Epidermal melanocyte (primary cell): ENCODE measurements at regions not wholly inside any gene's neighbourhood (a gene's known extent, or its start where the extent isn't known, plus 50 kb on each side); places are given as distances from the start of the nearest gene placed in this dataset.

Experiments used
- DNase-seq: peaks from one replicate; pipeline ENCODE4 v3.0.0; 2011; ENCODE audit warnings: low spot score; ENCODE audit not compliant: insufficient read length

- DNase-seq, result no peak
Observed at GRCh38 chr3:72147600-72147999, 362.7 kb upstream of the PROK2 start.

DNA sequence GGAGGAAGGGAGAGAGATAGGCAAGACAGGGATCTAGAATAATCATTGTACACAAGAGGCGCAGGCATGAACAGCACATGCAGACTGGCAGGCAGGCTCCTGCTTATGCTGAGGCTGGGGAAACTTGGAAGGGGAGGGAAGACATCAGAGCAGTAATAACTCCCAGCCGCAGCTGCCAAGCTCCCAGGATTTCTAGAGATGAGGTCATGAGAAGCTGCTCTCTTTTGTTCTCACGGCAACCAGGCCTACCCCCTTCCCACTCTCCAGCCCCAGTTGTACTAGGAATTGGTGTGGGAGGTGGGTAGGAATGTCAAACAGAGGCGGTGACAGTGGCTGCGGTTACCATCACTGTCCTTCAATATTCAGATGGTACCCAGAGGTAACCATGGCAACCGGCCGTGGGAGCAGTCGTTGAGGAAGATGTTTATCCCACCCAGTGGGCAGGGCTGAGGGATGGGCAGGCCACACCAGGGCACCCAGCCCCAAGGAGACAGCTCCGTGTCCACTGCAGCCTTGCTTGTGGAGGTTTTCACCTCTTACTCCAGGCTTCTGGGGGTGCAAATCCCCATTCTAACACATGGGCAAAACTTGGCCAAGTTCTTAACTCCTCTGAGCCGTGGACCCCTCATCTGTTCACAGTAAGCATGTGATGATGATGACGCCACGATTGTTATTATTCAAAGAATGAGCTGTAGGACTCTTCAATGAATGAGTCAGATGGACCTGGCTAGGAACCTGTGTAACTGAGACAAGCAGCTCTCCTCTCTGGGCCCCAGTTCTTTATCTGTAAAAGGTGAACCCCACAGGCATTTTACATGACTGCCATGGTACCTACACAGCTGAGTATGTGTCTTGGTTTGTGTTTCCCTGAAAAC lies 360.8 kb upstream of the PROK2 start:
- no peak for DNase-seq

- no peak for DNase-seq
Observed at GRCh38 chr3:72144773-72145505, 360.0 kb upstream of the PROK2 start.

DNA sequence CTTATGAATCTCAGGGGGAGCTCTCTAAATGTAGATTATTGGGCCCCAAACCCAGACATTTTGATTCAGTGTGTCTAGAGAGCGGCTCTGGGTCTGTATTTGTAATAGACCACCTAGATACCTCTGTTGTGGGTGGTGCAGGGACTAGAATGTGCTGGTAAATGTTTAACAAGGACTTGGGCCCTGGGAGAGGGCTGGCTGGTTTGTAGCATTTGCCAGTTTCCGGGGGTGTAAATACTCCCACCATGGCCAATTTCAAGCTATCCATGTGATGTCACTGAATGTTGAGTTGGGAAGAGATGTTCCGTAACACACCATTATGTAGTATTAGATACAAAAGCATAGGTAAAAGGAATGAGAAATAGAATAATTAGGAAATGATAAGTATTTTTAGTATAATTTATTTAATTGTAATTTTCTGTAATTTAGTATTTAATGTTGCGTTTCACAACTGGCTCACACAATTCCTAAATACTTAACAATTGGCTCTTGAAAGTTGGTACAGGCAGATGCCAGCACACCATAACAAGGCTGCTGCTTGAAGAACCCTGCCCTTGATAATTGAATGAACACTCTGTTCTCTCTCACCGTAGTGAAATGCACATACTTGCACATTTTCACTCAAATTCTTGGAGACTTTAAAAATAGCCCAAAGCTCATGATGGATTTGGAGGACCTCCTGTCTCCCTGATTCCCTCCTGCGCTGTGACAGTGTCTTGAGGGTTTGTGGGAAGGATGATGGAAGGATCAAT lies 359.2 kb upstream of the PROK2 start:
- DNase-seq, result no peak

DNA sequence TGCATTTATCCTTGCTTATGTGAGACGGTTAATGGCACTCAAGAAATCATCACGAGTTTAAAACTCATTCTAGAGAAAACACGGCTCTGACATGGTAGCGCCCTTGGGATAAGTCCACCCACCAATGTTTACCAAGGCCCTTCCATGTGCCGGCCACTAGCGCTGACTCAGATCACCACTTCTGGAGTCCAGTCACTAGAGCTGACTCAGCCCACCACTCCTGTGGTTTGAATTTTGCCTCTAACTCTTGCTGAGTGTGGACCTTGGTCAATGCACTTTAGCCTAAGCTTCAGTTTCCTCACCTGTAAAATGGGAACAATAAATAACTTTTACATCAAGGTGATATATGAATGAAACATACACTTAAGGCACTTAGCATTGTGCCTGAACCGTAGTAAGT lies 358.4 kb upstream of the PROK2 start:
- DNase-seq, result no peak

DNA sequence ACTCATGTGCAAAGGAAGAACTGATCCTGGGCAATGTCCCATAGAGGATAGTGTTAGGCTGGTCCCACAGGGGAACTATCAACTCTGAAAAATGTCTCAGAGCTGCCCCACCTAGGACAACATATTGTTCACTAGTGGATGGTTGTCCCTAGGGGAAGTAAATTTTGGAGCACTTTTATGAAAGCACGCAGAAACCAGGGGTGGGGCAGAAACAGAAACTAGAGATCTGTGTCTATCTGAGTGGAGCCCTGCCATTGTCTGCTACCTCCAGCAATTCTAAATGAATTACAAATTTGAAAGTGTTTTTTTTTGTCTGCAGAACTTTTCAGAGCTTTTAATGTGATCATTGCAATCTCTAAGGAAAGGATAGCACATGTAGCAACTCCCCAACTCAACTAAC lies 357.1 kb upstream of the PROK2 start:
- DNase-seq, result no peak

- DNase-seq, result no peak
Observed at GRCh38 chr3:72141264-72141663, 356.3 kb upstream of the PROK2 start.

GRCh38 chr3:72139316-72139715 lies 354.4 kb upstream of the PROK2 start:
- no peak for DNase-seq

- no peak for DNase-seq
Observed at GRCh38 chr3:72137865-72138861, 353.2 kb upstream of the PROK2 start.

- no peak for DNase-seq
Observed at GRCh38 chr3:72135636-72136035, 350.7 kb upstream of the PROK2 start.

- no peak for DNase-seq
Observed at GRCh38 chr3:72134989-72135451, 350.1 kb upstream of the PROK2 start.

DNA sequence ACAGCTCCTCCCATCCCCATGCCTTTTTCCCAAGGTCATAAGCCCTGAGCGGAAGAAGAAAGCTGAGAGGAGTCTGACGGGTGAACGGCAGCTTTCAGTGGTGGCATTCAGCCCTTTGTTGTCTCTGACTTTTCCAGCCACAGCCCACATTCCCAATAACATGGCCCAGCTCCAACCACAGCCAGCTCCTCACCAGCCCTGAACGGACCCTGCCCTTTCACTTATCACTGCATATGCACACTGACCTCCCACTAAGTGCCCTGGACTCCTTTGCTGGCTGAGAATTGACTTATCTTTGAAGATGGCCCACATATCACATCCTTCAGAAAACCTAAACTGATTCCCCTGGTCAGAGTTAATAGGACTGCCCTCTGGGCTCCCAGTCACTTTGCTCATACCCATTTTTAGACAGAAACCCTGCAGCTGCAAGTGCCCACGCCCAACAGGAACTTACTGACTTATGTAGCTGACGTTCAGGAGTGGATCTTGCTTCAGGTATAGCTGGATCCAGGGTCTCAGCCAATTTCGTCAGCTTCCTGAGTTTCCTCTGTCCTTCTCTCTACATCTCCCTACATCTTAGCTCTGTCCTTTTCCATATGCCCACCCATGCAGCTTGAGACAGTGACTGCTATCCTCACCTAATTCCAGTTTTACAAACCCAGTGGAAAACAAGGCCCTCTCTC lies 348.5 kb upstream of the PROK2 start:
- DNase-seq, result no peak

DNA sequence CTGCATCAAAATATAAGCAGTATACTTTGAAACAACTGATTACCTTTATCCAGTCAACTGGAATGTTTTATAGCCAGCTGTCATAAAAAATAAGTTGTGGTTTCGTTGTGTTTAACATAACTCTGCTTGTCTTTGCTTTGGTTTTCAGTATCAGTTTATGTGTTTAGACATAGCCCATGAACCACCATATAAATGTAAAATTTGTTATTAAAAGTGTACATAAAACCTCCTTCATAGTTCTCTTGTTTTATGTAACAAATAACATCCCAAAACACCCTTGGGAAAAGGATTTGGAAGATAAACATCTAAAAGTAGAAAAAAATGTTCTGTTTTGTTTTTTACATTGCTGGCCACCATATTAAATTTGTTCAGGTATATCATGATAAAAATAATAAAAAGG lies 347.0 kb upstream of the PROK2 start:
- no peak for DNase-seq

GRCh38 chr3:72130565-72130964 lies 345.6 kb upstream of the PROK2 start:
- no peak for DNase-seq

- DNase-seq, result no peak
Observed at GRCh38 chr3:72129501-72130094, 344.6 kb upstream of the PROK2 start.

DNA sequence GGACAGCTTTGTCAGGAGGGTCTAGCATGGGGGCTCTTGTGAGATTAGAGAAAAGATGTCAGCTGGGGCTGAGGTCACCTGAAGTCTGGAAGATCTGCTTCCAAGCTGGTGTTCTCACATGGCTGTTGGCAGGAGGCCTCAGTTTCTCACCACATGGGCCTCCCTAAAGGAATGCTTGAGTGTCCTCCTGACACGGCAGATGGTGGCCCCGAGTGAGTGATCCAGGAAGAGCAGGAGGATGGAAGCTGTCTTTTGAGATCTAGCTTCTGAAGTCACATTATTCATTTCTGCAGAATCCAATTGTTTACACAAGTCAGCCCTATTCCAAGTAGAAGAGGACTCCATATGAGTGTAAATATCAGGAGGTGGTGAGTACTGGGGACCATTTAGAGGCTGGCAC lies 344.0 kb upstream of the PROK2 start:
- no peak for DNase-seq

DNA sequence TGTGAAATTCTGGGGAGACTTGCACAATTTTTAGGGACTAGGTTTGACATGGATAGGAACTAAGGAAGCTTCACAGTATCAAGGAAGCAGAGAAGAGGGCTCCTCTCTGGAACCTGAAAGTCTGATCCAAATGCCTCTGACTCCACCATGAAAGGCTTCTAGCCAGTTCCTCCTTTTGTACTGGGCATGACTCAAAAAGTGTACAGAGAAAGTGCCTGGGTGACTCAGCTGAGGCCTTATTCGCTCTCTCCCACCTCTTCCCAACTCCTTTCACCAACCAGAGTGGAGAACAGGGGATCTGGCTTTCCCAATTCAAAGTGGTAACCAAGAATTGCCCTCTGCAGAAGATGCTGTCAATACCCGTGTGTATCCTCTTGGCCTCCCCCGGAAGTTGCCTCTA lies 342.9 kb upstream of the PROK2 start:
- DNase-seq, result no peak

DNA sequence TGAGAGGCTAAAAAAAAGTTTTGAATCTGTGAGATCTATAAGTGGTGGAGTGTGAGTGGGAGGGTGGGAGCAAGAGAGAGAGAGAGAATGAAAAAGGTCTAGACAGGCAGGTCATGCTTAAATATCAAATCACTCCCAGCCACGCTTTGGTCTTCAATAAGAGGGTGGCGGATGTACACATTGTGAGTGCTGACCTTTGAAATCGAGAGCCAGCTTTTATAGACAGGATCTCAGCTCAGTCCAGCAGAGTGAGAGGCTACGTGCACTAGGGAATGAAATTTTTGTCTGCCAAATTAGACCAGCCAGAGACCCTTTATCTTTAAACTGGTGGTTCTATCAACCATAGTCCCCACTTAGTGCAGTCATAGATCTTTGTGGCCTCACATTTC lies 342.3 kb upstream of the PROK2 start:
- no peak for DNase-seq

DNA sequence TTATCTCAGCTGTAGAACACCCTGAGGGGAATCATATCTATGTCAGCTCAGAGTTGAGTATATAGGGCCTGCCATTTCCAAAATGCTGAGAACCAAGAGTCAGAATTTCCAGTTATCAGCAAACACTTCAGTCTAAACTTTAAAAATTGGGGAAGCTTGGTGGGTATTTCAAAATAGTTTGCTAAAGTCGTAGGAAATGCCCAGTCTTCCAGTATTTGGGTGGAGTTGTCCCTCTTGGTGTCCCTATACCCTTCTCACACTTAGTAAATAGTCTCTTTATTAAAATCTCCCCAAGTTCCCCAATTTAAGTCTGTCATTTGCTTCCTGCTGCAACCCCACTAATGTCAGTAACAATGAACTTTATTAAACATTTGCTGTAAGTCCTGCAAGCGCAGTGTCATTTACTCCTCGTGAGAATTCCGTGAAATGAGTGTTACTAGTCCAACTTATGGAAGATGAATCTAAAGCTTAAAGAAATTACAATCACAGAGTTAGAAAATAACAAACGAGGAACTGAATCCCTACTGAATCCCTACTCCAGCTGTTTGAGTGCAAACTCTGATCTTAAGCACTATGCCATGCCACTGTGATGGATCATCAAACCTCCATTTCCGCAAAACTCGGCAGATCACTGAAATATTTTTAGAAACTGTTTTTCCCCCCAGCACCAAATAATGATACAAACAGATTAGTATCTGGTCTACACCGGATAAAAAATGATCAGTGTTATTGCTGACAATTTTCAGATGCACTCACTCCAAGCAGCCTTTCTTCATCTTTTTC lies 341.7 kb upstream of the PROK2 start:
- DNase-seq, result no peak
